Lung (tissue), 11 donors: ENCODE measurements at regions not wholly inside any gene's neighbourhood (a gene's known extent, or its start where the extent isn't known, plus 50 kb on each side); places are given as distances from the start of the nearest gene placed in this dataset.

Experiments used
- ATAC-seq: fragments of 200-7000 bp; cut with Tn5 transposase; one replicate; pipeline ENCODE4 v1.9.1; 2020; ENCODE audit warnings: moderate number of reproducible peaks; ENCODE audit not compliant: insufficient read depth, low FRiP score
- DNase-seq, 3 donors: peaks; one replicate each; pipeline ENCODE4 v3.0.0-alpha.2; 2013 to 2017
- H3K27ac ChIP-seq, 2 donors: one replicate each; pipeline ENCODE4 v1.5.1; 2013; ENCODE audit warnings: mild to moderate bottlenecking in 2 of 2, moderate library complexity in 2 of 2, control low read depth in 1 of 2, inconsistent platforms in 1 of 2, low read depth in 1 of 2, low read length in 1 of 2
- H3K27me3 ChIP-seq, 3 donors: one replicate each; pipeline ENCODE4 v1.5.1; 2013; ENCODE audit warnings: low read length in 2 of 3; ENCODE audit not compliant: control insufficient read depth in 3 of 3, insufficient read depth in 3 of 3
- H3K36me3 ChIP-seq, 4 donors: one replicate each; pipeline ENCODE4 v1.5.1; 2013; ENCODE audit warnings: low read length in 4 of 4, mild to moderate bottlenecking in 1 of 4, moderate library complexity in 1 of 4; ENCODE audit not compliant: control insufficient read depth in 4 of 4, insufficient read depth in 4 of 4
- H3K4me1 ChIP-seq, 5 donors: one replicate each; pipeline ENCODE4 v1.5.1; 2013; ENCODE audit warnings: low read length in 5 of 5, mild to moderate bottlenecking in 2 of 5, moderate library complexity in 1 of 5; ENCODE audit not compliant: control insufficient read depth in 5 of 5, insufficient read depth in 5 of 5
- H3K4me3 ChIP-seq: one replicate; pipeline ENCODE4 v1.5.1; 2013; ENCODE audit warnings: mild to moderate bottlenecking, control low read depth, moderate library complexity
- H3K9ac ChIP-seq, 2 donors: one replicate each; pipeline ENCODE4 v1.5.1; 2013; ENCODE audit warnings: low read length in 2 of 2, control low read depth in 1 of 2; ENCODE audit not compliant: insufficient read depth in 1 of 2
- H3K9me3 ChIP-seq, 4 donors: one replicate each; pipeline ENCODE4 v1.5.1; 2013; ENCODE audit warnings: low read length in 3 of 4, mild to moderate bottlenecking in 1 of 4, moderate library complexity in 1 of 4; ENCODE audit not compliant: control insufficient read depth in 4 of 4, insufficient read depth in 3 of 4
- CTCF ChIP-seq: IDR thresholded peaks from 2 replicates; pipeline ENCODE4 v1.5.1; 2012; ENCODE audit warnings: mild to moderate bottlenecking; ENCODE audit errors: control extremely low read depth, extremely low read depth
- WGBS, 2 donors: extraction: QIAGEN DNeasy Blood & Tissue Kit; methylation state at CpG; one replicate each; pipeline ENCODE4 v1.1.7; 2013; 5-methylcytosine and 5-hydroxymethylcytosine counted together
- donor health status: control.
- donor health status: control.
- donor health status: Bipolar disorder and iron deficiency.
- donor health status: healthy.
- donor health status: DM: yes; HTN: yes; CAD: no.

GRCh38 chr12:78712834-78713481, 151.6 kb upstream of the SYT1 start:
- WGBS, 2 donors, result 84 to 90% methylated on average over 4 of the region's 4 CpGs
- H3K4me3 ChIP-seq, result no peak overlapping the region
- H3K36me3 ChIP-seq, result no peaks in the 10 kb centered on the region
- ATAC-seq, result no peak
- H3K9ac ChIP-seq, result no peak overlapping the region
- TF ChIP-seq CTCF, result no peak
- DNase-seq, result no peak
- no peaks in the 10 kb centered on the region for H3K4me1 ChIP-seq
- no peak overlapping the region for H3K27ac ChIP-seq
- no peaks in the 10 kb centered on the region for H3K27me3 ChIP-seq
- no peaks in the 10 kb centered on the region for H3K9me3 ChIP-seq

- no peak for DNase-seq
- no peak for ATAC-seq
These were observed 144.9 kb upstream of the SYT1 start for GRCh38 chr12:78719721-78720120.

GRCh38 chr12:78721906-78722305, 142.7 kb upstream of the SYT1 start:
- Histone ChIP-seq H3K27me3 (no peaks in the 10 kb centered on the region), H3K9ac (no peak overlapping the region), H3K4me1 (no peaks in the 10 kb centered on the region), H3K4me3 (no peak overlapping the region), H3K36me3 (no peaks in the 10 kb centered on the region), H3K27ac (no peak overlapping the region), H3K9me3 (no peaks in the 10 kb centered on the region)
- no peak for TF ChIP-seq CTCF
- DNase-seq (no peak), ATAC-seq (no peak)

More at GRCh38 chr12:78719721-78720120, 144.9 kb upstream of the SYT1 start:
- Histone ChIP-seq H3K27ac (no peak overlapping the region), H3K9me3 (no peaks in the 10 kb centered on the region), H3K9ac (no peak overlapping the region), H3K36me3 (no peaks in the 10 kb centered on the region), H3K4me1 (no peaks in the 10 kb centered on the region), H3K27me3 (no peaks in the 10 kb centered on the region), H3K4me3 (no peak overlapping the region)
- WGBS, 2 donors, result 85% methylated on average over 1 of the region's 1 CpG
- no peak for TF ChIP-seq CTCF

- ATAC-seq (no peak), DNase-seq (no peak)
- no peaks in the 10 kb centered on the region for H3K36me3 ChIP-seq
- H3K9ac ChIP-seq, result no peak overlapping the region
- no peaks in the 10 kb centered on the region for H3K9me3 ChIP-seq
- no peaks in the 10 kb centered on the region for H3K27me3 ChIP-seq
- H3K4me3 ChIP-seq, result no peak overlapping the region
- WGBS, 2 donors, result 83 to 93% methylated on average over 1 of the region's 1 CpG
- TF ChIP-seq CTCF, result no peak
- H3K27ac ChIP-seq, result no peak overlapping the region
- H3K4me1 ChIP-seq, result no peaks in the 10 kb centered on the region
These were observed 139.5 kb upstream of the SYT1 start for GRCh38 chr12:78725033-78725432.
